Liver (tissue), 3 donors: ENCODE measurements at regions not wholly inside any gene's neighbourhood (a gene's known extent, or its start where the extent isn't known, plus 50 kb on each side); places are given as distances from the start of the nearest gene placed in this dataset.

Experiments
- ATF3 ChIP-seq: IDR thresholded peaks from 2 replicates; pipeline ENCODE4 v1.6.1; 2016; ENCODE audit warnings: antibody characterized with exemption
- CTCF ChIP-seq: fragments of 150-350 bp; IDR thresholded peaks from 2 replicates; pipeline ENCODE4 v1.5.1; 2017; ENCODE audit warnings: improper control_type of control experiment, low read depth, low read length; ENCODE audit not compliant: missing input control
- EGR1 ChIP-seq, 2 donors: IDR thresholded peaks; 2 replicates each; pipeline ENCODE4 v1.6.1; 2016 to 2018; ENCODE audit warnings: antibody characterized with exemption in 2 of 2, low read depth in 2 of 2
- FOXA1 ChIP-seq: IDR thresholded peaks from 2 replicates; pipeline ENCODE4 v1.6.1; 2016; ENCODE audit warnings: antibody characterized with exemption
- GABPA ChIP-seq, 2 donors: IDR thresholded peaks in 1 of 2; conservative IDR thresholded peaks in 1 of 2; 2 replicates each; pipeline ENCODE4 v1.6.1; 2016; ENCODE audit warnings: antibody characterized with exemption in 2 of 2, mild to moderate bottlenecking in 1 of 2, moderate library complexity in 1 of 2
- JUND ChIP-seq, 2 donors: IDR thresholded peaks; 2 replicates each; pipeline ENCODE4 v1.6.1; 2016; ENCODE audit warnings: antibody characterized with exemption in 2 of 2
- MAX ChIP-seq: IDR thresholded peaks from 2 replicates; pipeline ENCODE4 v1.6.1; 2016; ENCODE audit warnings: antibody characterized with exemption
- RAD21 ChIP-seq, 2 donors: IDR thresholded peaks; 2 replicates each; pipeline ENCODE4 v1.6.1; 2016; ENCODE audit warnings: antibody characterized with exemption in 2 of 2, mild to moderate bottlenecking in 2 of 2
- REST ChIP-seq: IDR thresholded peaks from 2 replicates; pipeline ENCODE4 v1.6.1; 2016; ENCODE audit warnings: antibody characterized with exemption, mild to moderate bottlenecking
- RXRA ChIP-seq, 2 donors: IDR thresholded peaks; 2 replicates each; pipeline ENCODE4 v1.6.1; 2017 to 2018; ENCODE audit warnings: antibody characterized with exemption in 2 of 2, mild to moderate bottlenecking in 1 of 2
- SP1 ChIP-seq: IDR thresholded peaks from 2 replicates; pipeline ENCODE4 v1.6.1; 2018; ENCODE audit warnings: antibody characterized with exemption, mild to moderate bottlenecking
- ZBTB33 ChIP-seq: IDR thresholded peaks from 2 replicates; pipeline ENCODE4 v1.6.1; 2016; ENCODE audit warnings: antibody characterized with exemption
- donor health status: healthy.
- donor health status: healthy.

- TF ChIP-seq CTCF (no peak), RAD21 (IDR thresholded peaks at IDR 0.05) (no peak), ATF3 (no peak), EGR1 (IDR thresholded peaks at IDR 0.05; ENCODE audit: low read depth in 2 of 2) (no peak), ZBTB33 (no peak), SP1 (no peak), REST (no peak), JUND (IDR thresholded peaks at IDR 0.05) (no peak), FOXA1 (no peak), RXRA (IDR thresholded peaks at IDR 0.05) (no peak), MAX (no peak), GABPA (IDR thresholded peaks at IDR 0.05 in 1 of 2, conservative IDR thresholded peaks at IDR 0.05 in 1 of 2) (no peak)
Measured at GRCh38 chr4:33606951-33607350, 2637.4 kb downstream of the ARAP2 start.
